Fibroblast of gingiva (primary cell): ENCODE measurements at regions not wholly inside any gene's neighbourhood (a gene's known extent, or its start where the extent isn't known, plus 50 kb on each side); places are given as distances from the start of the nearest gene placed in this dataset.
"Not testable (repeated sequence)": the region's sequence is repeated elsewhere in the genome, so short reads cannot be mapped to it uniquely, and the experiment has no call there.

Source experiments
- DNase-seq: peaks from one replicate; pipeline ENCODE4 v3.0.0-alpha.2; 2011; ENCODE audit warnings: low read depth

- DNase-seq: no peak
Observed at GRCh38 chr4:112775801-112776200, 138.9 kb downstream of the LARP7 start.

DNA sequence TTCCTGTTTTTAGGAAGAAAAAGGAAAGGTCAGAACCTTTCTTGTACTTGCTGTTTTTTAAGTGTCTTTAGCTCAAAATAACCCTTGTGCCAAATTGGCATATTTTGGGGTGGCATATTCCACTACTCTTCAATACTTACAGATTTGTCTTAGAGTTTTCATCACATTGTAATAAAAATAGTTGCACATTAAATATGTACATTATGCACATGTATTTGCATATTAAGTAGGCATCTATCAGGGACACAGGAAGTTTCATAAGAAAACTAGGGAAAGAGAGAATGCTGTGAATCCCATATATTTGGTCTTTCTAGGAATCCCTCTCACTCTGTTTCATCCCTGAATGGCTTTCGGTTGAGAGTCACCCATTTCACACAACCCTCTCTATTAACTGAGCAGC, 139.6 kb downstream of the LARP7 start:
- DNase-seq: no peak

GRCh38 chr4:112778520-112778919, 141.6 kb downstream of the LARP7 start:
- DNase-seq: no peak

GRCh38 chr4:112793033-112793432, 156.1 kb downstream of the LARP7 start:
- DNase-seq: no peak

- no peak for DNase-seq
Observed at GRCh38 chr4:112800001-112800400, 163.1 kb downstream of the LARP7 start.

- no peak for DNase-seq
Observed at GRCh38 chr4:112801341-112801740, 164.4 kb downstream of the LARP7 start.

- no peak for DNase-seq
Observed at GRCh38 chr4:112802780-112803179, 165.8 kb downstream of the LARP7 start.

GRCh38 chr4:112807083-112807482, 170.1 kb downstream of the LARP7 start:
- DNase-seq: no peak

DNA sequence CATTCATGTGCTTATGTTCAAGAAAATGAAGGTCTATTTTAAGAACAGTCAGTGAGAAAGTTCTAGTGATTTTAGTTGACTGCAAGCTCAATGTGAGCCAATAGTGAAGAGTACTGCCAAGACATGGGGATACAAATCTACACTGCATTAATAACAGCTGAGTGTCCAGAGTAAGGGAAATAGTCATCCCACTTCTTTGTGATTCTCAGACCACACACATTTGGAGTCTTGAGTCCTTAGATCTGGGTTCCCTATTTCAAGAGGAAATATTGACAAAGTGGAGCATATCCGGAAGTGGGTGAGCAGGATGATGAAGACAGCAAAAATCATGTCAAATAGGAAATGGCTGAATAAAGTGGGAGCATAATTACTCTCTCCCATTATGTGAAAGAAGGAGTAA, 171.1 kb downstream of the LARP7 start:
- DNase-seq: no peak

DNA sequence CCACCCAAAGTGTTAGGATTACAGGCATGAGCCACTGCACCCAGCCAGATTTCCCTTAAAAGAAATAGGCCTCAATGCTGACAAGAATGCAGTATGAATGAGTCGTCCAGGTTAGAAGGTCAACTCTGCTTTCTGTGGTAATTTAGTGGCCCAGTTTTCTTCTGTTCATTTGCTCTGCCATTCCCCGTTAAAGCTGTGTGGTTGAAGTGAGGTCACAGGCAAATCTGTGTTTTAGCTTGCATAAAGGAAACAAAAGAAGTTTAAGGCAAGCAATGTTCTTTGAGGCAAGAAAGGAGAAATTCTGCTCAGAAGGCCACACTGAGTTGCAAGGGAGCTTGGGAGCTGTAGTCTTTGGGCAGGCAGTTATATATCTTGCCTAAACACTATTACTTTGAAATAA, 176.8 kb downstream of the LARP7 start:
- peak; percentile 27 for DNase-seq

DNA sequence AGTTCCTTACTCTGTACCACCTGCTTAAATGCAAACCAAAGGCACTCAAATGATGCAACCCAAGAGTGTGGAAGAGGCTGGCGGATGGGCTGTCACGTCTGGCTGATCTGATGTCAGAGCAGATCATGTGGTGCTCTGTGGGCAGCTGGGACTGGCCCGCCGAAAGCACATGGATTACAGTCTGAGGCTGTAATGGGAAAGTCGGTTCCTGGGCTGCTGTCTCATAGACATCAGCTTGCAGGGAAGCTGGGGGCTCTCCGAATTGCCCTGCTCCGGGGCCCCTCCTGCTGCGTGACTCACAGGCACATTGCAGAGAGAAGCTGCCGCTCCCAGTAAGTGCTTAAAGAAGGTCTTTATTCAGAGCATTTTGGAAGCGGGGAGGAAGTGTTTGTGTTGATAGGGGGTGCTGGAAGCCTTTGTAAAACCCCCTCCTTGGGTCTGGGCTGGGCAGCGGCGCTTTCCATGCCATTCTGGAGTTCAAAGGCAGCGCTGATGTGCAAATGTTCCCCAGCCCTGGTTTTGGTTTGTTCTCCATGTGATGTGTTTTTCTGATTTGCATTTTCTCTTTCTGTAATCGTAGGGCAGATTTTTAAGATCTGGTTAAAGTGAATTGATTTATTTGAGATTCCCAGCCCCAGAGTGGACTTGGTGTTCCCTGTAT, 181.1 kb downstream of the LARP7 start:
- peak; percentile 76 for DNase-seq

DNA sequence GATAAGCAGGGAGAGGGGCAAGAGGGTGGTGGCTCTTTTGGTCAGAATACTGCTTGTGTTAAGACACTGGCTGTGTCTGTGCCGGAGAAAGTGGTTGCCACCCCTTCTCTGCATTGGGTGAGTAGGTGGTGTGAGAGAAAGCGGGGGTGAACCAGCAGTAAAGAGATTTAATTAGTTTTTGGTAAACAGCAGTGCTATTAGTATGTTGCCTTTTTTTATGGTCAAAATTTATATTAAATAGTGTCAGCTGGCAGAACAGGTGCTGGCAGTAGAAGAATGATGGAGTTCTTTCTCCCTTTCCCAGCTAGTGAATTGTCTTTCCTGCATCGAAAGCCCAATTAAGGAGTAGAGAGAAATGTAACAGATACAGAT, 181.6 kb downstream of the LARP7 start:
- no peak for DNase-seq

GRCh38 chr4:112819729-112820128, 182.8 kb downstream of the LARP7 start:
- DNase-seq: no peak

DNA sequence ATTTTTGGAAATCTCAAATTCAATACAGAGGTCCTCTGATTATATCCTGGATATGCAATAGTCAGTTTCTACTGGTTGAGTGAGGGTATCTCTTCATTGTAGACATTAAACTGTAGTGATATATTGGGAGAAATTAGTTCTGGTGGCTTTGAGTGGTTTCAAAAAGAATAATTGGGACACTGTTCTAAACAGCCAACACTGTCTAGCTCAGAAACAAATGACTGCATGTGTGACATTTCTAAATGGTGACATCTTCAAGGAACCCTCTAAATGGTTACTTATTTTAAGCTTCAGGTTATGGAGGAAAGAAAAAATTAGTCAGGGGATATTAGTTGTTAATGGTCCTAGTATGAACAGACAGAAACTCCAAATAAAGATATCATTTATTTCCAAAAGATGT, 186.2 kb downstream of the LARP7 start:
- DNase-seq: no peak

DNA sequence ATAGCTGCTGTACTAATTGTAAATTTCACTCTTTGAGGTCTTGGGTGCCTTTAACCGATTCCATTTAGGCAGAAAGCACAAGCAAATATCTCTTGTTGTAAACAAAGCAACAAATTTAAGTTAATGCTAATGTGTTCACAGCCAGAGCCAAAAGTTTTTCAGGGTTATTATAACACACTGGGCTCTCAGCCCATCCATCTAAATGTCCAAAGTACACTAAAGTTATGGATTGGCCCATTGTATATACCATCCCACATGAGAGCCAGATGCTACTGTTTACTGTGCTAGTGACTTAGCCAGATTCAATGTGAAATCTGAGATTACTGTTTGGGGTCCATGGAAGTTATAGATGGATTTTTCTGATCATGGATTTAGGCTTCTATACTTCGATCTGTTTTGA, 186.7 kb downstream of the LARP7 start:
- no peak for DNase-seq

DNA sequence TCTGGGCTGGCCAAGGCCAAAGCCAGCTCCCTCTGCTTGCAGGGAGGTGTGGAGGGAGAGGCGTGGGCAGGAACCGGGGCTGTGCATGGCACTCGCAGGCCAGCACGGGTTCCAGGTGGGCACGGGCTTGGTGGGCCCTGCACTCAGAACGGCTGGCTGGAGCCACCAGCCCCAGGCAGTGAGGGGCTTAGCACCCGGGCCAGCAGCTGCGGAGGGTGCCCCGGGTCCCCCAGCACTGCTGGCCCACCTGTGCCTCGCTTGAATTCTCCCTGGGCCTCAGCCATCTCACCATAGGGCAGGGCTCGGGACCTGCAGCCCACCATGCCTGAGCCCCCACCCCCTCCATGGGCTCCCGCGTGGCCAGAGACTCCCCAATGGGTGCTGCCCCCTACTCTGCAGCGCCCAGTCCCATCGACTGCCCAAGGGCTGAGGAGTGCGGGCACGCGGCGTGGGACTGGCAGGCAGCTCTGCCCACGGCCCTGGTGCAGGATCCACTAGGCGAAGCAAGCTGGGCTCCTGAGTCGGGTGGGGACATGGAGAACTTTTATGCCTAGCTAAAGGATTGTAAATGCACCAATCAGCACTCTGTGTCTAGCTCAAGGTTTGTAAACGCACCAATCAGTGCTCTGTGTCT, 193.9 kb downstream of the LARP7 start:
- DNase-seq: no peak

- no peak for DNase-seq
Observed at GRCh38 chr4:112832493-112832892, 195.6 kb downstream of the LARP7 start.

DNA sequence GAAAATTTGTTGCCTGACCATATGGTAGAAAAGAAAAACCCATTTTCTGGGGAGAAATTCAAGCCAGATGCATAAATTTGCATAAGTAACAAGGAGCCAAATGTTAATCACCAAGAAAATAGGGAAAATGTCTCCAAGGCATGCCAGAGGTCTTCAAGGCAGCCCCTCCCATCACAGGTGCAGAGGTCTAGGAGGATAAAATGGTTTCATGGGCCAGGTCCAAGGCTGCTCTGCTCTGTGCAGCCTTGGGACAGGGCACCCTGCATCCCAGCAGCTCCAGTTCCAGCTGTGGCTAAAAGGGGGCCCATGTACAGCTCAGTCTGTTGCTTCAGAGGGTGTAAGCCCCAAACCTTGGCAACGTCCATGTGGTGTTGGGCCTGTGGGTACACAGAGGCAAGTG, 200.0 kb downstream of the LARP7 start:
- DNase-seq: no peak

- not testable (repeated sequence) for DNase-seq
Observed at GRCh38 chr4:112838015-112838414, 201.1 kb downstream of the LARP7 start.

DNA sequence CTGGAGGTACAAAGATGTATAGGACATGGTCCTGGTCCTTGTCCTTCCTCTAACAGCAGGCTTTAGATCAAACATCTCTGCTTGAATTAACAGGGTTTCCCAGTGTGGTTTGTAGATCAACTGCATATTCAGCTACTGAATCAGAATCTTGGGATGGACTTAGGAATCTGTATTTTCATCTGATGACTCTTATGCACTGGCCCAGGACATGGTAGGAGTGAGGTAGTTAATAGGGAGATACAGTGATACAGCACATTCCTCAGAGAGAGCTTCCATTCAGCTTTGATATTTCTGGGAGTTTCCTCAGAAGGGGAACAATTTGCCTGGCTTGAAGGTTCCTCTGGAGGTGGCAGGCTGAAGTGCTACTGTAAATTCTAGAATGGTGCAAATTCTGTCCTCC, 203.1 kb downstream of the LARP7 start:
- no peak for DNase-seq

DNA sequence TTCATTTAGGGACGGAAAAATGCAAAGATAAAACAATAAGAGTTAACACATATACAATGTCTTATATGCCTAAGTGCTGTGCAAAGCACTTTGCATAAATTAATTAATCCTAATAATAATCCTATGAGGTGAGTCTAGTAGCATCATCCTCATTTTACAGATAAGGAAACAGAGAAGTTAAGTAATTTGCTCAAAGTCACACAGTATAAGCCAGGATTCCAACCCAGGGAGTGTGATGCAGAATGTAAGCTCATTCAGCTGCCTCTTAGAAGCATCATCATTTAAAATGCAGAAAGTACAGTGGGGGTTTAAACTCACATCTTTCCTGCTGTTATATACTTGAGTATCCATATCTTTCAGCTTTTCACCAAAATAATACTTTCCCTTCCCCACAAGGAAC, 203.7 kb downstream of the LARP7 start:
- no peak for DNase-seq

- DNase-seq: no peak
Observed at GRCh38 chr4:112842513-112842912, 205.6 kb downstream of the LARP7 start.

GRCh38 chr4:112845386-112845785, 204.1 kb upstream of the ANK2 start:
- DNase-seq: no peak

- no peak for DNase-seq
Observed at GRCh38 chr4:112847045-112847444, 202.4 kb upstream of the ANK2 start.
